B cell (primary cell): ENCODE measurements at regions not wholly inside any gene's neighbourhood (a gene's known extent, or its start where the extent isn't known, plus 50 kb on each side); places are given as distances from the start of the nearest gene placed in this dataset.

Experiments
- ATAC-seq: fragments of 200-7000 bp; cut with Tn5 transposase; one replicate; pipeline ENCODE4 v1.10.0; 2021; ENCODE audit warnings: low read depth, mild to moderate bottlenecking, moderate number of reproducible peaks, moderate library complexity
- CTCF ChIA-PET: fragments of 350-600 bp; sonication (Branson Sonifier 250); formaldehyde crosslinking; loops from one replicate; lab custom pipeline; 2021; ENCODE audit warnings: antibody characterized with exemption, inconsistent platforms; lab: Charles Lee
- POLR2A ChIA-PET: fragments of 350-600 bp; sonication (Branson Sonifier 250); formaldehyde crosslinking; loops from one replicate; lab custom pipeline; 2021; ENCODE audit warnings: antibody characterized with exemption; lab: Charles Lee
- DNase-seq: peaks from one replicate; pipeline ENCODE4 v3.0.0; 2013
- H2AFZ ChIP-seq: 2 replicates; pipeline ENCODE4 v1.6.1; 2012; ENCODE audit warnings: mild to moderate bottlenecking, low read depth, low read length; ENCODE audit not compliant: insufficient read depth, poor library complexity, severe bottlenecking
- H3K27ac ChIP-seq, 2 donors: 1 replicate in 1 of 2; 2 replicates in 1 of 2; pipeline ENCODE4 v1.5.1; 2012 to 2013; ENCODE audit warnings: low read length in 2 of 2, mild to moderate bottlenecking in 2 of 2, moderate library complexity in 1 of 2
- H3K27me3 ChIP-seq, 4 experiments: fragments of 200-600 bp in 1 of 4; sonication (generic) in 1 of 4; replicated peaks in 1 of 4; 1 replicate in 2 of 4; 2 replicates in 2 of 4; pipeline versions ENCODE4 v1.6.1 to v1.7.0; 2013 to 2016; ENCODE audit warnings: low read length in 3 of 4, mild to moderate bottlenecking in 2 of 4, mixed read lengths in 1 of 4, moderate library complexity in 1 of 4; ENCODE audit not compliant: insufficient read depth in 4 of 4, control insufficient read depth in 3 of 4; ENCODE audit errors: control extremely low read depth in 1 of 4
- H3K36me3 ChIP-seq, 2 experiments: replicated peaks in 1 of 2; 1 replicate in 1 of 2; 2 replicates in 1 of 2; pipeline versions ENCODE4 v1.6.1 to v1.7.1; 2013; ENCODE audit warnings: low read length in 1 of 2; ENCODE audit not compliant: insufficient read depth in 2 of 2, control insufficient read depth in 1 of 2; ENCODE audit errors: control extremely low read depth in 1 of 2, extremely low read depth in 1 of 2
- H3K4me1 ChIP-seq, 2 donors: fragments of 200-600 bp in 1 of 2; sonication (generic) in 1 of 2; 1 replicate in 1 of 2; 2 replicates in 1 of 2; pipeline versions ENCODE4 v1.5.1 to v1.6.1; 2013 to 2017; ENCODE audit warnings: low read length in 2 of 2; ENCODE audit not compliant: control insufficient read depth in 2 of 2, insufficient read depth in 2 of 2
- H3K4me2 ChIP-seq: replicated peaks from 2 replicates; pipeline ENCODE3; 2012; ENCODE audit warnings: mild to moderate bottlenecking, low read depth, low read length; ENCODE audit not compliant: poor library complexity, severe bottlenecking
- H3K4me3 ChIP-seq, 5 experiments: fragments of 200-600 bp in 1 of 5; sonication (generic) in 1 of 5; 1 replicate in 3 of 5; 2 replicates in 2 of 5; pipeline versions ENCODE4 v1.5.1 to v1.7.0; 2011 to 2016; ENCODE audit warnings: low read length in 4 of 5, mild to moderate bottlenecking in 4 of 5, low read depth in 2 of 5, control low read depth in 1 of 5, moderate library complexity in 1 of 5; ENCODE audit not compliant: insufficient read depth in 1 of 5; ENCODE audit errors: control extremely low read depth in 1 of 5, extremely low read depth in 1 of 5
- H3K79me2 ChIP-seq: fragments of 200-600 bp; sonication (generic); one replicate; pipeline ENCODE4 v1.6.0; 2016; ENCODE audit warnings: low read length; ENCODE audit not compliant: control insufficient read depth, insufficient read depth
- H3K9ac ChIP-seq: fragments of 200-600 bp; sonication (generic); 2 replicates; pipeline ENCODE4 v1.6.1; 2017; ENCODE audit warnings: mild to moderate bottlenecking, low read length, moderate library complexity
- H3K9me3 ChIP-seq, 3 donors: one replicate each; pipeline versions ENCODE4 v1.6.1 to v1.7.1; 2013; ENCODE audit warnings: low read length in 2 of 3; ENCODE audit not compliant: control insufficient read depth in 2 of 3, insufficient read depth in 1 of 3; ENCODE audit errors: control extremely low read depth in 1 of 3
- H4K20me1 ChIP-seq: 2 replicates; pipeline ENCODE4 v1.6.0; 2012; ENCODE audit warnings: mild to moderate bottlenecking, low read length; ENCODE audit not compliant: insufficient read depth, control insufficient read depth, poor library complexity, severe bottlenecking
- H3K27ac Mint-ChIP-seq: one replicate; pipeline ENCODE4 v1.8.0; 2021; ENCODE audit warnings: mixed read lengths
- H3K27me3 Mint-ChIP-seq: one replicate; pipeline ENCODE4 v1.8.0; 2021; ENCODE audit warnings: mixed read lengths
- H3K4me1 Mint-ChIP-seq: one replicate; pipeline ENCODE4 v1.8.0; 2021; ENCODE audit warnings: mixed read lengths
- H3K4me3 Mint-ChIP-seq: one replicate; pipeline ENCODE4 v1.8.0; 2021; ENCODE audit warnings: mixed read lengths
- H3K9me3 Mint-ChIP-seq: one replicate; pipeline ENCODE4 v1.8.0; 2022; ENCODE audit warnings: mixed read lengths; ENCODE audit not compliant: insufficient read depth
- CTCF ChIP-seq: fragments of 200-600 bp; IDR thresholded peaks from one replicate; pipeline ENCODE4 v1.8.0; 2022; ENCODE audit warnings: antibody characterized with exemption, mild to moderate bottlenecking
- EZH2 ChIP-seq: IDR thresholded peaks from 2 replicates; pipeline ENCODE4 v1.6.1; 2012; ENCODE audit warnings: borderline replicate concordance, low read depth, mild to moderate bottlenecking, moderate library complexity, low read length; ENCODE audit not compliant: insufficient read depth, poor library complexity, severe bottlenecking
- WGBS: methylation state at CpG from one replicate; pipeline ENCODE4 v1.1.5; 2013; ENCODE audit warnings: missing lambda C conversion rate; ENCODE audit not compliant: insufficient coverage; 5-methylcytosine and 5-hydroxymethylcytosine counted together
- intact Hi-C: fragments of 100-400 bp; cut with micrococcal nuclease; formaldehyde crosslinking; loops from one replicate; pipeline ENCODE4 v1.10.0; 2022

- WGBS, result no CpG with 5 or more reads among the region's 2 CpGs
- TF ChIP-seq CTCF, result no peak
- no peak for TF ChIP-seq EZH2
- no peaks in the 10 kb centered on the region for H3K36me3 ChIP-seq
- no peak overlapping the region for H2AFZ ChIP-seq
- DNase-seq (no peak), ATAC-seq (no peak)
- H3K27ac Mint-ChIP-seq, result no peak overlapping the region
- H3K27me3 Mint-ChIP-seq, result no peaks in the 10 kb centered on the region
- H4K20me1 ChIP-seq, result no peaks in the 10 kb centered on the region
- no peak overlapping the region for H3K4me3 Mint-ChIP-seq
- H3K27ac ChIP-seq, result no peak overlapping the region
- peaks cover 10% of the 10 kb centered on the region for H3K9me3 Mint-ChIP-seq
- CTCF ChIA-PET, result no interaction called here
- POLR2A ChIA-PET, result no interaction called here
- H3K4me2 ChIP-seq, result no peak overlapping the region
- intact Hi-C loops, result no loop called here
- H3K9me3 ChIP-seq, result peaks cover 6 to 9% (median 9%) of the 10 kb centered on the region in 3 donors
- no peaks in the 10 kb centered on the region for H3K4me1 ChIP-seq
- no peaks in the 10 kb centered on the region for H3K27me3 ChIP-seq
- H3K9ac ChIP-seq, result no peak overlapping the region
- H3K79me2 ChIP-seq, result no peaks in the 10 kb centered on the region
- no peaks in the 10 kb centered on the region for H3K4me1 Mint-ChIP-seq
- no peak overlapping the region for H3K4me3 ChIP-seq
Measured at GRCh38 chr1:82492159-82492558, 691.4 kb downstream of the ADGRL2 start.

- DNase-seq (no peak), ATAC-seq (no peak)
- Histone ChIP-seq H3K9ac (no peak overlapping the region), H3K9me3 (peaks cover 6 to 7% (median 7%) of the 10 kb centered on the region in 3 donors), H3K4me1 (no peaks in the 10 kb centered on the region), H4K20me1 (no peaks in the 10 kb centered on the region), H3K79me2 (no peaks in the 10 kb centered on the region), H3K27me3 (no peaks in the 10 kb centered on the region), H3K4me3 (no peak overlapping the region), H3K27ac (no peak overlapping the region), H3K36me3 (no peaks in the 10 kb centered on the region), H2AFZ (no peak overlapping the region), H3K4me2 (no peak overlapping the region)
- POLR2A ChIA-PET, result no interaction called here
- no peak for TF ChIP-seq CTCF
- no peak for TF ChIP-seq EZH2
- no peak overlapping the region for H3K4me3 Mint-ChIP-seq
- 100% methylated on average over 1 of the region's 2 CpGs for WGBS
- CTCF ChIA-PET, result no interaction called here
- H3K27ac Mint-ChIP-seq, result no peak overlapping the region
- no peaks in the 10 kb centered on the region for H3K4me1 Mint-ChIP-seq
- H3K9me3 Mint-ChIP-seq, result peaks cover 10% of the 10 kb centered on the region
- no peaks in the 10 kb centered on the region for H3K27me3 Mint-ChIP-seq
- intact Hi-C loops, result no loop called here
Measured at GRCh38 chr1:82491301-82492048, 690.7 kb downstream of the ADGRL2 start.
